GM21576 (cell line): ENCODE measurements at regions not wholly inside any gene's neighbourhood (a gene's known extent, or its start where the extent isn't known, plus 50 kb on each side); places are given as distances from the start of the nearest gene placed in this dataset.

Experiments
- ATAC-seq: cut with Tn5 transposase; IDR thresholded peaks from one replicate; pipeline ENCODE4 v1.9.1; 2021; ENCODE audit warnings: mild to moderate bottlenecking, moderate library complexity; ENCODE audit not compliant: unreplicated experiment

DNA sequence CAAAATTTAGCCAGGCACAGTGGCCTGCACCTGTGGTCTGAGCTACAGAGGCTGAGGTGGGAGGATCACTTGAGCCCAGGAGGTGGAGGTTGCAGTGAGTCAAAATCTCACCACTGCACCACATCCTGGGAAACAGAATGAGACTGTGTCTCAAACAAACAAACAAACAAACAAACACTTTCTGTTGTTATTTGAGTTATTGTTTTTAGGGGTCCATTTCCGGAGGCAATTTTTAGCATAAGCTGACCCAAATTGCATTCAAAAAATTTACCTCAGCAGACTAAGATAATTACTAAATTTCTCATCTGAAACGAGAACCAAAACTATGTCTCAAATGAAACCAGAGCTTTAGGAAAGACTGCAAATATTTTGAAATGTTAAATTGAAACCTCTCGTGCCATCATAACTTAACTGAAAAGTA, 1485.1 kb downstream of the EFNA5 start:
- ATAC-seq, result no peak

DNA sequence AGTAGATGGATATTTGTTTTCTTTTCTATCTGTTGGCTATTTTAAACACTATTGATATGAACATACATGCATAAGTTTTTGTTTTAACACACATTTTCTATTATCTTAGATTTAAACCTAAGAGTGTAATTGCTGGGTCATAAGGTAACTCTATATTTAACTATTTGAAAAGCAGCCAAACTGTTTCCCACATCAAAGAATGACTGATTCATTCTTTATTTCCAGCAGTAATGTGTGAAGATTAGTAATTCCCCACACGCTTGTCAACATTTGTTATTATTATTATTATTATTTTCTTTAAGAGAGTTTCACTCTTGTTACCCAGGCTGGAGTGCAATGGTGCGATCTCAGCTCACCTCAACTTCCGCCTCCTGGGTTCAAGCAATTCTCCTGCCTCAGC, 1495.8 kb downstream of the EFNA5 start:
- ATAC-seq, result no peak

- ATAC-seq, result no peak
These were observed 1497.8 kb downstream of the EFNA5 start for GRCh38 chr5:106172681-106173532.

- ATAC-seq, result no peak
These were observed 1499.0 kb downstream of the EFNA5 start for GRCh38 chr5:106171708-106172107.

DNA sequence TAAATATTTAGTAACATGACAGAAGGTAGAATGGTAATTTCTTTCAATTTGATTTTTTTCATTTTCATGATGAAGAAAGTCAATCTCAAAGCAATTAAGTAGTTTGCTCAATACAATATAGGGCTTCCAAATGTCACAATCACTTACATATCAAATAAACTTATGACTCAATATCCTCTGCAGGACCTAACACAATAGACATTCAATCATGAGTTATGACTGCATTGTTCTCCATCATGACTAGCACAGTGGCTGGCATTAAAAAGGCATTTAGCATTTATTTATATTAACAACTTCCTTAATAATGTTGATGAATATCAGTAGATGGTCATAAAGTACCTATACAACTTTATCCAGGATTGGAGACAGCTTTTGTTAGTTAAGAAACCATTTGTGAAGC, 1499.6 kb downstream of the EFNA5 start:
- ATAC-seq, result no peak

GRCh38 chr5:106167766-106168165, 1503.0 kb downstream of the EFNA5 start:
- ATAC-seq, result no peak

GRCh38 chr5:106163233-106163632, 1507.5 kb downstream of the EFNA5 start:
- no peak for ATAC-seq

DNA sequence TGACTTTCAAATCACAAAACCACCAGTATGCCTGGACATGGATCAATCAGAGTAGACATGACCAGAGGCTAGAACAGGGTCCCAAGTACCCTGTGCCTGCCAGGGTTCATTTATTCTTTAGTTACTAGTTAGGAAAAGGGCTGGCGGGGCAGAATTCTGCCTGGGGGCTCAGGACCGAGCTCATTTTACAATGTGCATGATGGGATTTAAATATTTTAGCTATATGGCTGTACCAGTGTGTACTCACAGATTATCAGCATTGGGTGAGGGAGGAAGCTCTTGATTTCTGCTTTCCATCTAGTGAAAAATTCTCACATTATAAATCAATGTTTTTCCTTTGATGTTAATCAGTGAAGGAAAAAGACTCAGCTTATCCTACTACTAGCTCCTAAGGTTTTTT, 1511.1 kb downstream of the EFNA5 start:
- no peak for ATAC-seq

DNA sequence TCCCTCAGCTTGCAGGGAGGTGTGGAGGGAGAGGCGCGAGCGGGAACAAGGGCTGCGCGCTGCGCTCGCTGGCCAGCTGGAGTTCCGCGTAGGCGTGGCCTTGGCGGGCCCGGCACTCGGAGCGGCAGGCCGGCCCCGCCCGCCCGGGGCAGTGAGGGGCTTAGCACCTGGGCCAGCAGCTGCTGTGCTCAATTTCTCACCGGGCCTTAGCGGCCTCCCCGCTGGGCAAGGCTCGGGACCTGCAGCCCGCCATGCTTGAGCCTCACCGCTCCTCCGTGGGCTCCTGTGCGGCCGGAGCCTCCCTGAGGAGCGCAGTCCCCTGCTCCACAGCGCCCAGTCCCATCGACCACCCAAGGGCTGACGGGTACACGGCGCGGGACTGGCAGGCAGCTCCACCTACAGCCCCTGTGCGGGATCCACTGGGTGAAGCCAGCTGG, 1516.4 kb downstream of the EFNA5 start:
- ATAC-seq, result no peak

DNA sequence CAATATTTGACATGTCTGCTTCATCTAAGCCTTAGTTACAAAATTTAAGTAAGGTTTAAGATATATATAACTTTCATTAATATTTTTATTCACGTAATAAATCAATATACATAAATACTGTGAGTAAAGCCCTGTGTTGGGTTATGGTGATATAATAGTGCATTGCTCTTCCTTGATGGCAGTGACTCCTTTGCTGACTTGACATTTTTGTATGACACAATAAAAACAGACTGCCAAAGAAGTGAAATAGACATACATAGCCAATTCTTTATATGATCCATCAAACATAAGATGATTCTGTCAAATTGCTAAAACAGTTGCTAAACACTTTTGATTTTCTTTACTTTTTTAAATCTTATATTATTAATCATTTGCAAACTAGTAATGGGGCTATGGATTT, 1518.2 kb downstream of the EFNA5 start:
- ATAC-seq, result no peak

DNA sequence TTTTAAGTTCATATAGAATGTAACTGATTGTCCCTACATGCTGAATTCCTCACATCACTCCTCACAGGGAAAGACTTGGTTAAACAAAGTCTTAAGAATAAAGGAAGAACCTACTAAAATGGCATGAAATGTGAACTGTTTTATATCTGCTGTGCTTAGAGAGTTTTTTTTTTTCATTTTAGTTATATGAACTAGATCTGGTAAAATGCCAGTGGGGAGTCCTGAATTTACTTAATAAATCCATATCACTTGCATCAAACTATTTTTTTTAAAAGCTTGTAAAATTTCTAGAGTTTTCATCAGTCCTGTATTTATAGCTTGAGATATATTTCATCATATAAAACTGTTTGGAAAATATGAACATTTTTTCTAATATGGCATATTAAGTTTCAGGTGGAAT, 1528.6 kb downstream of the EFNA5 start:
- ATAC-seq, result no peak

DNA sequence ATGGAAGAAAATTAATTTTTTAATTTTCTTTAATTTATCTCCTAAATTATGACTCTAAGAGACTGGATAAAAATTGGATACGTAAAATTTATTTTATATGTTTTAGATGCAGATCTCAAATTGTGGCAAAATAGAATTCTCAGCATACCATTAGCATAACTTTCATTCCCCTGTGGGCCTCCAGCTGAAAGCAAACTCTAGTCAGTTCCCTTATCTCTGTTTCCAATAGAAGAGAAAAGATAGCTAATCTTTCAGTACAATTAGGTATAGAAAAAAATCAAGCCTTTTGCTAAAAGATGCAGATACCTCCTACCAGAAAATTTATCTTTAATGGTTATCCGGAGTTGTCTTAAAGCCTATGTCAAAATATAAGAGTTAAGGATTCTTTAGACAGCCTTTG, 1530.6 kb downstream of the EFNA5 start:
- ATAC-seq, result no peak

GRCh38 chr5:106136061-106136460, 1534.7 kb downstream of the EFNA5 start:
- ATAC-seq, result no peak

- no peak for ATAC-seq
These were observed 1535.3 kb downstream of the EFNA5 start for GRCh38 chr5:106135473-106135872.

DNA sequence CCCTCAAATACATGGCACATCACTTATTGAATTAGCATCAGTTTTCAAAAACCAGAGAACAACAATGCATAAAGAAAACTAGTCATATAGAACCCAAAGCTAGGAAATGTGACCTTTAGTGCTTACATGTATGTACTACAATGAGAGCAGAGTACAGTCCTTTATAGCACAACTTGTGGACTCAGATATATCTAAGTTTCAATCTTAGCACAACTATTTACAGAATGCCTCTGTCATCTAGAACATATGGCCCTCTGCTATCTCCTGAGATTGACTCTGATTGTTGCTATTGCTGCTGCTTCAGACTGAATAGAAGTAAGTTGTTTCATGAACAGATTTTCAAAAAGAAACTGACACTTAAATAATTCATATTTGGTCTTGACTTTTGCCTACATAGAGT, 1536.2 kb downstream of the EFNA5 start:
- no peak for ATAC-seq

GRCh38 chr5:106127985-106128384, 1542.8 kb downstream of the EFNA5 start:
- peak; percentile 83 for ATAC-seq

- peak; percentile 59 for ATAC-seq
These were observed 1543.4 kb downstream of the EFNA5 start for GRCh38 chr5:106127341-106127781.

GRCh38 chr5:106121972-106122605, 1548.6 kb downstream of the EFNA5 start:
- ATAC-seq, result peak; percentile 77

- no peak for ATAC-seq
These were observed 1554.1 kb downstream of the EFNA5 start for GRCh38 chr5:106116682-106117081.

GRCh38 chr5:106113922-106114321, 1556.8 kb downstream of the EFNA5 start:
- ATAC-seq, result no peak

GRCh38 chr5:106106384-106106783, 1564.4 kb downstream of the EFNA5 start:
- no peak for ATAC-seq

DNA sequence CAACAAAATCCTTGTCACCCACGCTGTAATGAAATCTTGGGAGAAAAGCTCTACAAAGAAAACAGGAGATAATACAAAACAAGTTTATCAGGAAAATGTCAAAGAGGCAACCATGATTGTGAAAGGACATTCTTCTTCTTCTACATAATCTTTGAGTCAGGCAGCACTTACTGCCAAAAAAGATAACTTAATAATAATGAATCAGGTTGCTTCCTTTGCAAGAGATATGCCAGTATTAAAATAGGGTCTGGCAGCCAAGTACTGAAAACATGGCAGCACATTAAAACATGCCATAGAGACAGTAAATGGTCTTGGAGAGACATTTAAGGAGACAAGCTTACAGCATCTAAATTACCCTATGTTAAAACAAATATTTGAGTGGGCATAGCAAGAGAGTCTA, 1573.4 kb downstream of the EFNA5 start:
- ATAC-seq, result no peak
